WI38 (cell line): ENCODE measurements at regions not wholly inside any gene's neighbourhood (a gene's known extent, or its start where the extent isn't known, plus 50 kb on each side); places are given as distances from the start of the nearest gene placed in this dataset.

ENCODE experiments used
- H3K4me3 ChIP-seq: 2 replicates; pipeline ENCODE4 v1.5.1; 2011; ENCODE audit warnings: low read depth, mild to moderate bottlenecking, control low read depth, low read length
- TF ChIP-seq, protein P1 (sequence below): IDR thresholded peaks from 2 replicates; pipeline ENCODE4 v1.5.1; 2012; ENCODE audit warnings: low read depth, mild to moderate bottlenecking, control low read depth, low read length

DNA sequence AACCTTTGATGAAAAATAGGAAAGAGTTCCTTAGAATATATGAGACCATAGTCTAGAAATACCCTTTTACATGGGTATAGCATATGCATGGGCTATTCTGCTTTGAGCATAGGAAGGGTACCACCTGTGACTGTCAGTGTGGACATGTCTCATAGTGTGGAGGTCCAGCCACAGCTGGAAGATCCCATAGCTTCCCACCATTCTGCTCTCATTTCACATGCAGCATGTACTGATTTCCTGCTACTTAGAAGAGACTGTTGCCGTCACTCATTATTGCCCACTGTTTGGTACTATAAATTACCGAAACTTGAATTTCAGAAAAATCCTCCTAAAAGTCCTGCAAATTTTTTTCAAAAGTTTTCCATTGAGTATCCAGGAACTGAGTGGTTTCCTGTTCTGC, 477.8 kb upstream of the DAB2 start:
- TF ChIP-seq, protein P1, sequence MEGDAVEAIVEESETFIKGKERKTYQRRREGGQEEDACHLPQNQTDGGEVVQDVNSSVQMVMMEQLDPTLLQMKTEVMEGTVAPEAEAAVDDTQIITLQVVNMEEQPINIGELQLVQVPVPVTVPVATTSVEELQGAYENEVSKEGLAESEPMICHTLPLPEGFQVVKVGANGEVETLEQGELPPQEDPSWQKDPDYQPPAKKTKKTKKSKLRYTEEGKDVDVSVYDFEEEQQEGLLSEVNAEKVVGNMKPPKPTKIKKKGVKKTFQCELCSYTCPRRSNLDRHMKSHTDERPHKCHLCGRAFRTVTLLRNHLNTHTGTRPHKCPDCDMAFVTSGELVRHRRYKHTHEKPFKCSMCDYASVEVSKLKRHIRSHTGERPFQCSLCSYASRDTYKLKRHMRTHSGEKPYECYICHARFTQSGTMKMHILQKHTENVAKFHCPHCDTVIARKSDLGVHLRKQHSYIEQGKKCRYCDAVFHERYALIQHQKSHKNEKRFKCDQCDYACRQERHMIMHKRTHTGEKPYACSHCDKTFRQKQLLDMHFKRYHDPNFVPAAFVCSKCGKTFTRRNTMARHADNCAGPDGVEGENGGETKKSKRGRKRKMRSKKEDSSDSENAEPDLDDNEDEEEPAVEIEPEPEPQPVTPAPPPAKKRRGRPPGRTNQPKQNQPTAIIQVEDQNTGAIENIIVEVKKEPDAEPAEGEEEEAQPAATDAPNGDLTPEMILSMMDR = no peak
- H3K4me3 ChIP-seq = no peak overlapping the region

DNA sequence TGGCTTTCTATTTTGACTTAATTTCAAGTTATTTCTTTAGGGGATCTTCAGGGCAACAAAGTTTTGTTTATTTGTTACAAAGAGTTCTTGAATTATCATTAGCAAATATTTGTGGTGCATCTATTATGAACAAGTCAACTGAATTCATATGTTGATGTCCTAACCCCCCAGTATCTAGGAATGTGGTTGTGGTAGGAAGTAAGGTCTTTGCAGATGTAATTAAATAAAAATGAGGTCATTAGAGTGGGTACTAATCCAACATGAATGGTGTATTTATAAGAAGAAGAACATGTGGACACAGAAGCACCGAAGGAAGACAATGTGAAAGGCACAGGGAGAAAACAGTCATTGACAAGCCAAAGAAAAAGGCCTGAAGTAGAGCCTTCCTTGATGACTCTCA, 474.0 kb upstream of the DAB2 start:
- no peak overlapping the region for H3K4me3 ChIP-seq
- TF ChIP-seq, protein P1 = no peak

DNA sequence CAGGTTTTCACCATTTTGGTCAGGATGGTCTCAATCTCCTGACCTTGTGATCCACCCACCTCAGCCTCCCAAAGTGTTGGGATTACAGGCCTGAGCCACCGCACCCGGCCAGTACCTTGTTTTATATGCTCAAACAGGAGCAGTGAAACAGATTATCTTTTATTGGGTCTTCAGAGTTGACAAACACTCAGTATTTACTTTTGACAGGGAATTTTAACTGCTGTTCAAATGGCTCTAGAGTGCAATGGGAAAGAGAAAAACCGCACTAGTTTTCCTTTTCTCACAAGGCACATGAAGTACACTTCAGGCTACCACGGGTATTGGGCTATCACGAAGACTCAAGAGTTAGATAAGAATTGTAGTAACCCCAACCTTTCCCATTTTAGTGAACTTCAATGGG, 471.9 kb upstream of the DAB2 start:
- H3K4me3 ChIP-seq = no peak overlapping the region
- TF ChIP-seq, protein P1 = no peak

GRCh38 chr5:39896104-39896503, 471.3 kb upstream of the DAB2 start:
- no peak overlapping the region for H3K4me3 ChIP-seq
- TF ChIP-seq, protein P1 = no peak

GRCh38 chr5:39892708-39893107, 467.9 kb upstream of the DAB2 start:
- TF ChIP-seq, protein P1 = no peak
- H3K4me3 ChIP-seq = no peak overlapping the region

DNA sequence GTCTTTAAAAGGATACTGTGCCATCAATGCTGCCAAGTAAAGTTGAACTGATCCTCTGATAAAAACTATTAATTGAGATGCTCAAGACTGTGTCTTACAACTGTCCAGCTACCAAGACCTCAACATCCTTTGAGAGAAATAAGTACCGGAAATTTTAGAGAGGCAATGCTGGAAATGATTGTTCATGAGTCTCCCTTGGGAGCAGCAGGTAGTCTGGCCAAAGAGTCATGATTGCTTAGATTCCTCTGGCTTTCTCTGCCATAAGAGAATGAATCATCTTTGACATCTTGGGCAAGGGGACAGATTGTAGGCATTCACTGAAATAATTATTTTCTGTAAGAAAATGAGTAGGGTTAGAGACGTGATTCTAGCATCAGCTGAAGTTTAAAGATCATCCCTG, 466.6 kb upstream of the DAB2 start:
- H3K4me3 ChIP-seq = no peak overlapping the region
- TF ChIP-seq, protein P1 = no peak

DNA sequence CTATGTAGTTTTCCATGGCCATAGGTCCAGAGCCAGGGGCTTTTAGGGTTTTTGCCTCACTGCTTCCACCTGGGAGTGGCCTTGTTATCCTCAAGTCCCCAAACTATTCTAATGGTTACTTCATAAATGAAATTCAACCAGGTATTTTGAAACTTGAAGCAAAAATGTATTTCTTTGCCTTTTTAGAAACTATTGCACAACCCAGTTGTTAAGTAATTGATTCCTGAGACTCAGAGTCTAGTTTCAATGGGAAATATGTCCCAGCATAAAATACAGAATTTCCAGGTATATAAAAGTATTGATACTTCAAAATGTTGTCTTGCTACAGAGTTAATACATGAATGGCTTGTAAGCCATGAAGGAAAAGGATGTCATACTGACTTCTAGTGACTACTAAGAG, 456.2 kb upstream of the DAB2 start:
- TF ChIP-seq, protein P1 = no peak
- H3K4me3 ChIP-seq = no peak overlapping the region
